ENCODE measurements at regions not wholly inside any gene's neighbourhood (a gene's known extent, or its start where the extent isn't known, plus 50 kb on each side); places are given as distances from the start of the nearest gene placed in this dataset.

DNA sequence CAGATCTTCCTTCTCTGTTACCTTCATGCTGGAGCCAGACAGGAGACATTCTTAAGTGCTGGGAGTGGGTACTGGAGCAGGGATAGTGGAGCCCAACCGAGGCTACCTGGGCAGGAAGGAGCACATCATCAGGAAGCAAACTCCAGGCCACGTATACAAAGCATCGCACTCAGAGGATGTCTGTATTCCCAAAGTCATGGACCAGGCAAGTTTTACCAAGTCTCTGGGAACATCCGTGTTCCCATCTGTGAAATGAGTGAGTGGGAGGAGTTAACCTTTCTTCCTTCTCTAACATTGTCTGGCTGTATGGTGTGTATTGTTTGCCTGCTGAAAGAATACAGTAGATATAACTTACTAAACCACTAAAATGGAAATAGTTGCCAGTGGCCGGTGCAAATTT is 175.0 kb upstream of the TMEM45B start:
- no peaks in the 10 kb centered on the region for H3K79me2 ChIP-seq
- H3K27me3 ChIP-seq: no peaks in the 10 kb centered on the region
- TF ChIP-seq CTCF (IDR thresholded peaks at IDR 0.05; ENCODE audit: poor library complexity) (no peak), EZH2phosphoT487 (IDR thresholded peaks at IDR 0.05; ENCODE audit: low read depth, severe bottlenecking, unreplicated experiment) (no peak), EZH2 (IDR thresholded peaks at IDR 0.05; ENCODE audit: borderline replicate concordance) (no peak)
- WGBS (ENCODE audit: low lambda C conversion rate, missing lambda C conversion rate): 86% methylated on average over 5 of the region's 5 CpGs
- H3K4me2 ChIP-seq: no peak overlapping the region
- H3K9me3 ChIP-seq (ENCODE audit: low read depth): no peaks in the 10 kb centered on the region
- no peak overlapping the region for H3K27ac ChIP-seq
- H3K4me3 ChIP-seq: no peak overlapping the region
- H2AFZ ChIP-seq: no peak overlapping the region
- H3K4me1 ChIP-seq (ENCODE audit: insufficient read depth): no peaks in the 10 kb centered on the region
- H4K20me1 ChIP-seq (ENCODE audit: insufficient read depth, poor library complexity, severe bottlenecking): no peaks in the 10 kb centered on the region
- H3K36me3 ChIP-seq (replicated peaks; ENCODE audit: insufficient read depth, low read depth): no peaks in the 10 kb centered on the region
- no peak for DNase-seq (ENCODE audit: low spot score)
- no peaks in the 10 kb centered on the region for H3K9me2 ChIP-seq (replicated peaks; ENCODE audit: insufficient read depth)

- H3K79me2 ChIP-seq: no peaks in the 10 kb centered on the region
- H3K9me2 ChIP-seq (replicated peaks; ENCODE audit: insufficient read depth): no peaks in the 10 kb centered on the region
- no peaks in the 10 kb centered on the region for H3K36me3 ChIP-seq (replicated peaks; ENCODE audit: insufficient read depth, low read depth)
- no peaks in the 10 kb centered on the region for H3K9me3 ChIP-seq (ENCODE audit: low read depth)
- H3K4me1 ChIP-seq (ENCODE audit: insufficient read depth): no peaks in the 10 kb centered on the region
- DNase-seq (ENCODE audit: low spot score): no peak
- WGBS (ENCODE audit: low lambda C conversion rate, missing lambda C conversion rate): 79% methylated on average over 6 of the region's 6 CpGs
- TF ChIP-seq CTCF (IDR thresholded peaks at IDR 0.05; ENCODE audit: poor library complexity): no peak
- no peak for TF ChIP-seq EZH2phosphoT487 (IDR thresholded peaks at IDR 0.05; ENCODE audit: low read depth, severe bottlenecking, unreplicated experiment)
- no peak for TF ChIP-seq EZH2 (IDR thresholded peaks at IDR 0.05; ENCODE audit: borderline replicate concordance)
- no peak overlapping the region for H3K4me3 ChIP-seq
- H3K27ac ChIP-seq: no peak overlapping the region
- H4K20me1 ChIP-seq (ENCODE audit: insufficient read depth, poor library complexity, severe bottlenecking): no peaks in the 10 kb centered on the region
- no peak overlapping the region for H3K4me2 ChIP-seq
- no peak overlapping the region for H2AFZ ChIP-seq
- H3K27me3 ChIP-seq: no peaks in the 10 kb centered on the region
Observed at GRCh38 chr11:129643031-129643721, 172.5 kb upstream of the TMEM45B start.

DNA sequence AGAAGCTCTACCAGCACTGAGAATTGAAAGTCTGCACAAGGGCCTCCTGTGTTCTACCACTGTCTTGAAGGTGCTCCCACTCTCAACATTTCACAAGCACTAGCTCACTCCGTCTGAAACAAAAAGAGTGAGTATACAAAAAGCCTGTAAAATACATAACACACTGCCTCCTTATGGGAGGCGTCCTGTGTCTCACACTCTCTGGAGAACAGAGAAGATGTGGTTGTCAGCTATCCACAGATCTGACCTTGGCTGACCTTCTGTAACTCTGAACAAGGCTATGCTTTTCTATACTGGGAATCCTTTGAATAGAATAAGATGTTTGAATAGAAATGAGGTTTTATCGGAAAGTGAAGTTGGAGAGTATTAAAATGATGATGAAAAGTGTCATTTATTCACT is 171.3 kb upstream of the TMEM45B start:
- H2AFZ ChIP-seq: no peak overlapping the region
- no peaks in the 10 kb centered on the region for H3K4me1 ChIP-seq (ENCODE audit: insufficient read depth)
- H3K4me2 ChIP-seq: no peak overlapping the region
- DNase-seq (ENCODE audit: low spot score): no peak
- H3K36me3 ChIP-seq (replicated peaks; ENCODE audit: insufficient read depth, low read depth): no peaks in the 10 kb centered on the region
- H3K79me2 ChIP-seq: no peaks in the 10 kb centered on the region
- TF ChIP-seq EZH2 (IDR thresholded peaks at IDR 0.05; ENCODE audit: borderline replicate concordance) (no peak), CTCF (IDR thresholded peaks at IDR 0.05; ENCODE audit: poor library complexity) (no peak), EZH2phosphoT487 (IDR thresholded peaks at IDR 0.05; ENCODE audit: low read depth, severe bottlenecking, unreplicated experiment) (no peak)
- H4K20me1 ChIP-seq (ENCODE audit: insufficient read depth, poor library complexity, severe bottlenecking): no peaks in the 10 kb centered on the region
- H3K4me3 ChIP-seq: no peak overlapping the region
- H3K9me2 ChIP-seq (replicated peaks; ENCODE audit: insufficient read depth): no peaks in the 10 kb centered on the region
- no peak overlapping the region for H3K27ac ChIP-seq
- H3K9me3 ChIP-seq (ENCODE audit: low read depth): no peaks in the 10 kb centered on the region
- 70% methylated on average over 3 of the region's 3 CpGs for WGBS (ENCODE audit: low lambda C conversion rate, missing lambda C conversion rate)
- no peaks in the 10 kb centered on the region for H3K27me3 ChIP-seq

All from hepatocyte (in vitro differentiated cells).